DND-41 (cell line): ENCODE measurements at regions not wholly inside any gene's neighbourhood (a gene's known extent, or its start where the extent isn't known, plus 50 kb on each side); places are given as distances from the start of the nearest gene placed in this dataset.

Source experiments
- ATAC-seq: fragments of 200-7000 bp; cut with Tn5 transposase; 3 replicates; pipeline ENCODE4 v1.9.1; 2021; ENCODE audit warnings: low read depth; ENCODE audit not compliant: insufficient read depth
- DNase-seq: peaks from one replicate; pipeline ENCODE4 v3.0.0-alpha.2; 2020
- H2AFZ ChIP-seq: 2 replicates; pipeline ENCODE4 v1.6.0; 2012; ENCODE audit warnings: low read depth, low read length
- H3K27ac ChIP-seq: 2 replicates; pipeline ENCODE4 v1.5.1; 2012; ENCODE audit warnings: low read length, inconsistent platforms
- H3K27me3 ChIP-seq: fragments of 200-600 bp; sonication (generic); 2 replicates; pipeline ENCODE4 v1.6.0; 2012; ENCODE audit warnings: low read length, mild to moderate bottlenecking, inconsistent platforms; ENCODE audit not compliant: insufficient read depth, poor library complexity
- H3K36me3 ChIP-seq: 2 replicates; pipeline ENCODE4 v1.5.1; 2012; ENCODE audit warnings: low read length, inconsistent platforms; ENCODE audit not compliant: insufficient read depth
- H3K4me1 ChIP-seq: 2 replicates; pipeline ENCODE4 v1.5.1; 2012; ENCODE audit warnings: mild to moderate bottlenecking, low read length; ENCODE audit not compliant: insufficient read depth
- H3K4me2 ChIP-seq: 2 replicates; pipeline ENCODE4 v1.6.0; 2012; ENCODE audit warnings: mild to moderate bottlenecking, moderate library complexity, low read length, inconsistent platforms; ENCODE audit not compliant: insufficient read depth
- H3K4me3 ChIP-seq, 2 experiments: fragments of 200-600 bp in 1 of 2; shearing (Covaris generic) in 1 of 2; 2 replicates each; pipeline ENCODE4 v1.5.1; 2012 to 2016; ENCODE audit warnings: inconsistent platforms in 2 of 2, low read length in 2 of 2, mild to moderate bottlenecking in 2 of 2, low read depth in 1 of 2, moderate library complexity in 1 of 2
- H3K79me2 ChIP-seq: 2 replicates; pipeline ENCODE4 v1.6.0; 2012; ENCODE audit warnings: low read length, inconsistent platforms; ENCODE audit not compliant: insufficient read depth
- H3K9ac ChIP-seq: 2 replicates; pipeline ENCODE4 v1.6.0; 2012; ENCODE audit warnings: low read depth, mild to moderate bottlenecking, inconsistent platforms, low read length, moderate library complexity
- H3K9me3 ChIP-seq: 2 replicates; pipeline ENCODE4 v1.5.1; 2012; ENCODE audit warnings: low read length, moderate library complexity, mild to moderate bottlenecking, inconsistent platforms; ENCODE audit not compliant: insufficient read depth, severe bottlenecking
- H4K20me1 ChIP-seq: 2 replicates; pipeline ENCODE4 v1.6.0; 2012; ENCODE audit warnings: low read length; ENCODE audit not compliant: insufficient read depth
- EZH2 ChIP-seq: IDR thresholded peaks from 3 replicates; pipeline ENCODE4 v1.6.1; 2012; ENCODE audit warnings: borderline replicate concordance, low read depth, mild to moderate bottlenecking, moderate library complexity, low read length, inconsistent platforms; ENCODE audit not compliant: severe bottlenecking
- TF ChIP-seq, protein P1 (sequence below): IDR thresholded peaks from 2 replicates; pipeline ENCODE4 v1.5.1; 2012; ENCODE audit warnings: borderline replicate concordance, low read length, moderate library complexity, mild to moderate bottlenecking; ENCODE audit not compliant: poor library complexity, severe bottlenecking; ENCODE audit errors: extremely low read depth

- Histone ChIP-seq H3K4me3 (no peak overlapping the region), H3K9ac (no peak overlapping the region), H3K4me1 (no peaks in the 10 kb centered on the region), H3K9me3 (no peaks in the 10 kb centered on the region), H3K36me3 (no peaks in the 10 kb centered on the region), H3K27ac (no peak overlapping the region), H4K20me1 (no peaks in the 10 kb centered on the region), H3K79me2 (no peaks in the 10 kb centered on the region), H2AFZ (no peak overlapping the region), H3K4me2 (no peak overlapping the region), H3K27me3 (no peaks in the 10 kb centered on the region)
- no peak for DNase-seq
- TF ChIP-seq, protein P1, sequence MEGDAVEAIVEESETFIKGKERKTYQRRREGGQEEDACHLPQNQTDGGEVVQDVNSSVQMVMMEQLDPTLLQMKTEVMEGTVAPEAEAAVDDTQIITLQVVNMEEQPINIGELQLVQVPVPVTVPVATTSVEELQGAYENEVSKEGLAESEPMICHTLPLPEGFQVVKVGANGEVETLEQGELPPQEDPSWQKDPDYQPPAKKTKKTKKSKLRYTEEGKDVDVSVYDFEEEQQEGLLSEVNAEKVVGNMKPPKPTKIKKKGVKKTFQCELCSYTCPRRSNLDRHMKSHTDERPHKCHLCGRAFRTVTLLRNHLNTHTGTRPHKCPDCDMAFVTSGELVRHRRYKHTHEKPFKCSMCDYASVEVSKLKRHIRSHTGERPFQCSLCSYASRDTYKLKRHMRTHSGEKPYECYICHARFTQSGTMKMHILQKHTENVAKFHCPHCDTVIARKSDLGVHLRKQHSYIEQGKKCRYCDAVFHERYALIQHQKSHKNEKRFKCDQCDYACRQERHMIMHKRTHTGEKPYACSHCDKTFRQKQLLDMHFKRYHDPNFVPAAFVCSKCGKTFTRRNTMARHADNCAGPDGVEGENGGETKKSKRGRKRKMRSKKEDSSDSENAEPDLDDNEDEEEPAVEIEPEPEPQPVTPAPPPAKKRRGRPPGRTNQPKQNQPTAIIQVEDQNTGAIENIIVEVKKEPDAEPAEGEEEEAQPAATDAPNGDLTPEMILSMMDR: no peak
- no peak for ATAC-seq
Measured at GRCh38 chr2:184297085-184297484, 301.2 kb upstream of the ZNF804A start.

GRCh38 chr2:184302506-184302905, 295.8 kb upstream of the ZNF804A start:
- Histone ChIP-seq H2AFZ (no peak overlapping the region), H3K4me2 (no peak overlapping the region), H3K79me2 (no peaks in the 10 kb centered on the region), H4K20me1 (no peaks in the 10 kb centered on the region), H3K4me1 (no peaks in the 10 kb centered on the region), H3K27ac (no peak overlapping the region), H3K9ac (no peak overlapping the region), H3K4me3 (no peak overlapping the region), H3K9me3 (no peaks in the 10 kb centered on the region), H3K27me3 (no peaks in the 10 kb centered on the region), H3K36me3 (no peaks in the 10 kb centered on the region)
- DNase-seq (no peak), ATAC-seq (no peak)
- TF ChIP-seq EZH2: no peak
- TF ChIP-seq, protein P1: no peak

DNA sequence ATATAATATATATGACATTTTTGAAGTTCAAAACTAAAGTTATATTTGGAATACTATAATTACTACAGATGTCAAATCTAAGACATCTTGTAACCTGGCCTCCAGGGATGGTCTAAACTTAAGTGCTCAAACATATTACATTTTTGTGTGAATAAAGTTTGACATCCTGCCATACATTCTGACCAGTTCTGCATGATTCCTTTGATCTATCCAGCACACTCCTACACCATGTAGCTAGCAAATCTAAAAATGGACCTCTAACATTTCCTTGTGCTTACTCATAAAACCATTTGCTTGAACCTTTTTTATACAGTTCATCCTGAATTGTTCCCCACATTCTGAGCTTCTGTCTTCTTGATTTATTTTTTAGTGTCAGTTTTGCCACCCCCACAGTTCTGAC, 294.3 kb upstream of the ZNF804A start:
- TF ChIP-seq EZH2: no peak
- TF ChIP-seq, protein P1: no peak
- H3K36me3 ChIP-seq: no peaks in the 10 kb centered on the region
- no peaks in the 10 kb centered on the region for H3K4me1 ChIP-seq
- no peak overlapping the region for H3K27ac ChIP-seq
- H2AFZ ChIP-seq: no peak overlapping the region
- no peak overlapping the region for H3K4me2 ChIP-seq
- H3K4me3 ChIP-seq: no peak overlapping the region
- ATAC-seq: no peak
- H3K9ac ChIP-seq: no peak overlapping the region
- no peaks in the 10 kb centered on the region for H4K20me1 ChIP-seq
- H3K79me2 ChIP-seq: no peaks in the 10 kb centered on the region
- DNase-seq: no peak
- H3K27me3 ChIP-seq: no peaks in the 10 kb centered on the region
- no peaks in the 10 kb centered on the region for H3K9me3 ChIP-seq

DNA sequence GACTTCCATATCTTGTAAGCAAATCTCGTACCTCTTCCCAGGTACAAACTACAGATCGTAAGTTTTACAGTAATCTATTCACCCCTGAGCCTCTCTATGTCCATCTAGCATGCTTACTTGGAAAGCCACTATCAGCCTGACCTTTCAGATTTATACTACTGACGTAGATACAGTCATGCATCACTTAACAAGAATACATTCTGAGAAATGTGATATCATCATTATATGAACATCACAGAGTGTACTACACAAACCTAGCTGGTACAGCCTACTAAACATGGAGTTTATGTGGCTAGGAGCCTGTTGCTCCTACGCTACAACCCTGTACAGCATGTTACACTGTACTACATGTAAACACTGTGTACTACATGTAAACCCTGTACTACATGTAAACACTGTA, 293.2 kb upstream of the ZNF804A start:
- Histone ChIP-seq H3K4me3 (no peak overlapping the region), H3K4me2 (no peak overlapping the region), H3K4me1 (no peaks in the 10 kb centered on the region), H3K27me3 (no peaks in the 10 kb centered on the region), H3K27ac (no peak overlapping the region), H3K9me3 (no peaks in the 10 kb centered on the region), H4K20me1 (no peaks in the 10 kb centered on the region), H3K36me3 (no peaks in the 10 kb centered on the region), H3K79me2 (no peaks in the 10 kb centered on the region), H2AFZ (no peak overlapping the region), H3K9ac (no peak overlapping the region)
- DNase-seq (no peak), ATAC-seq (no peak)
- TF ChIP-seq EZH2: no peak
- TF ChIP-seq, protein P1: no peak
